Neural crest cell (in vitro differentiated cells): ENCODE measurements at regions not wholly inside any gene's neighbourhood (a gene's known extent, or its start where the extent isn't known, plus 50 kb on each side); places are given as distances from the start of the nearest gene placed in this dataset.

Experiments used
- DNase-seq: peaks from one replicate; pipeline ENCODE4 v3.0.0; 2021; ENCODE audit warnings: low read depth, mixed read lengths, low spot score
- H3K27ac Mint-ChIP-seq: one replicate; pipeline ENCODE4 v1.8.0; 2021; ENCODE audit warnings: mild to moderate bottlenecking, mixed read lengths; ENCODE audit not compliant: unreplicated experiment
- H3K27me3 Mint-ChIP-seq: 2 replicates; pipeline ENCODE4 v1.8.0; 2021; ENCODE audit warnings: low read depth, mild to moderate bottlenecking, mixed read lengths
- H3K36me3 Mint-ChIP-seq: 2 replicates; pipeline ENCODE4 v1.8.0; 2021; ENCODE audit warnings: low read depth, mild to moderate bottlenecking, mixed read lengths
- H3K4me1 Mint-ChIP-seq: 2 replicates; pipeline ENCODE4 v1.8.0; 2021; ENCODE audit warnings: mixed read lengths
- H3K4me3 Mint-ChIP-seq: one replicate; pipeline ENCODE4 v1.8.0; 2021; ENCODE audit warnings: mild to moderate bottlenecking, mixed read lengths
- H3K9me3 Mint-ChIP-seq: 2 replicates; pipeline ENCODE4 v1.8.0; 2021; ENCODE audit warnings: mixed read lengths
- TF ChIP-seq, protein P1 (sequence below): fragments of 200-600 bp; sonication (generic); conservative IDR thresholded peaks from 2 replicates; pipeline ENCODE4 v1.5.0; 2021; ENCODE audit warnings: antibody characterized with exemption, mild to moderate bottlenecking

DNA sequence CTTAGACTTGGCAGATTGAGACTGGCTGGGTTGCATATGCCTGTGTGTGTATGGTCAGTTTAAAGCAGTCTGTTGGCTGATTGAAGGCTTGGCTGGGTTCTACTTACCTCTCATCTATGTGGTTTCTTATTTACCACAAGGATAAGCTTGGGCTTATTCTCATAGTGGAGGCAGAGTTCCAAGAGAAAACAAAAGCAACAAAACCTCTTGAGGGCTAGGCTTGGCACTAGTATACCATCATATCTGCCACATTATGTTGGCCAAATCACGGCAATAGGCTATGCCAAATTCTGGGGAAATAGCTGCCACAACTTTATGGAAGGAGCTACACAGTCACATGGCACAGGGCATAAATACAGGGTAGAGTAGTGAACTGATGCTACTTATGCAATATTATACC is 714.1 kb downstream of the CBLN4 start:
- DNase-seq = no peak
- Mint-ChIP-seq H3K27ac (no peak overlapping the region), H3K9me3 (no peaks in the 10 kb centered on the region), H3K36me3 (no peaks in the 10 kb centered on the region), H3K4me1 (no peaks in the 10 kb centered on the region), H3K4me3 (no peak overlapping the region), H3K27me3 (peaks cover 13% of the 10 kb centered on the region)
- TF ChIP-seq, protein P1, sequence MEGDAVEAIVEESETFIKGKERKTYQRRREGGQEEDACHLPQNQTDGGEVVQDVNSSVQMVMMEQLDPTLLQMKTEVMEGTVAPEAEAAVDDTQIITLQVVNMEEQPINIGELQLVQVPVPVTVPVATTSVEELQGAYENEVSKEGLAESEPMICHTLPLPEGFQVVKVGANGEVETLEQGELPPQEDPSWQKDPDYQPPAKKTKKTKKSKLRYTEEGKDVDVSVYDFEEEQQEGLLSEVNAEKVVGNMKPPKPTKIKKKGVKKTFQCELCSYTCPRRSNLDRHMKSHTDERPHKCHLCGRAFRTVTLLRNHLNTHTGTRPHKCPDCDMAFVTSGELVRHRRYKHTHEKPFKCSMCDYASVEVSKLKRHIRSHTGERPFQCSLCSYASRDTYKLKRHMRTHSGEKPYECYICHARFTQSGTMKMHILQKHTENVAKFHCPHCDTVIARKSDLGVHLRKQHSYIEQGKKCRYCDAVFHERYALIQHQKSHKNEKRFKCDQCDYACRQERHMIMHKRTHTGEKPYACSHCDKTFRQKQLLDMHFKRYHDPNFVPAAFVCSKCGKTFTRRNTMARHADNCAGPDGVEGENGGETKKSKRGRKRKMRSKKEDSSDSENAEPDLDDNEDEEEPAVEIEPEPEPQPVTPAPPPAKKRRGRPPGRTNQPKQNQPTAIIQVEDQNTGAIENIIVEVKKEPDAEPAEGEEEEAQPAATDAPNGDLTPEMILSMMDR = no peak

DNA sequence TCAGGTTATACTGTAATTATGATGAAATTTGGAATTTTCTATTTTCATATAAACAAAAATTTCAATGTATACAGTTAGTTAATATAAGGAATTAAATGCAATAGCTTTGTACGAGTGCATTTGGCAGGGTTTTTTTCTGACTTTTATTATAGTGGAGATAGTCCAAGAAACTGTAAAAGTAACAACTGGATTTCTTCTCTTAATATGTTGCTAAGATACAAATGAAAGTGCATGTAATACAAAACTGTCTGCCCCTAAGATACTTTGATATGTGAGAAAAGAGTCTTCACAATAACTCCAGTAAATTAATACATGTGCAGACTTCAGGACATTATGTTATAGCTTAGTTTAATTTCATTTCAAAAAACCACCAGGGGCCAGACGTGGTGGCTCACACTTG is 721.4 kb downstream of the CBLN4 start:
- Mint-ChIP-seq H3K36me3 (peaks cover 2% of the 10 kb centered on the region), H3K4me1 (peaks cover 5% of the 10 kb centered on the region), H3K27me3 (peaks cover 19% of the 10 kb centered on the region), H3K4me3 (no peak overlapping the region), H3K9me3 (peaks cover 5% of the 10 kb centered on the region), H3K27ac (no peak overlapping the region)
- DNase-seq = no peak
- TF ChIP-seq, protein P1 = no peak

DNA sequence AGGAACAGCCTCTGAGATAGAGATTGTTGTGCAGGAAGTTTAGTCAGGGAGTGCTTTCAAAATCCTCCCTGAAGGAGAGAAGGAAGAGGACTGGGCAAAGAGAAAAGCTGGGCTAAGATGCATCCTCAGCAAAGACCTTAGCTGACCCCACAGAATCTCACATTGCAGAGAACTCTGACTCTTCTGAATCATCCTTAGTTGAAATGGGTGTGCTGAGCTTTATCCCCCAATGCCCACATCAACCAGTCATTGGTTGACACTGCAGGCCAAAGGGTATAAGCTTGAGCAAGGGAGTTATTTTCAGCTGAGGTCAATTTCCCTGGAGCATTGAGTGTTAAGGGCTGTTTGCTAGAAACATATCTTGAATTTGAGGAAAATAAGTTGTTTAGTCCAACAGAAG is 732.2 kb downstream of the CBLN4 start:
- H3K27me3 Mint-ChIP-seq = peaks cover 11% of the 10 kb centered on the region
- no peak for DNase-seq
- TF ChIP-seq, protein P1 = no peak
- no peak overlapping the region for H3K4me3 Mint-ChIP-seq
- no peaks in the 10 kb centered on the region for H3K4me1 Mint-ChIP-seq
- H3K36me3 Mint-ChIP-seq = no peaks in the 10 kb centered on the region
- no peak overlapping the region for H3K27ac Mint-ChIP-seq
- peaks cover 8% of the 10 kb centered on the region for H3K9me3 Mint-ChIP-seq

DNA sequence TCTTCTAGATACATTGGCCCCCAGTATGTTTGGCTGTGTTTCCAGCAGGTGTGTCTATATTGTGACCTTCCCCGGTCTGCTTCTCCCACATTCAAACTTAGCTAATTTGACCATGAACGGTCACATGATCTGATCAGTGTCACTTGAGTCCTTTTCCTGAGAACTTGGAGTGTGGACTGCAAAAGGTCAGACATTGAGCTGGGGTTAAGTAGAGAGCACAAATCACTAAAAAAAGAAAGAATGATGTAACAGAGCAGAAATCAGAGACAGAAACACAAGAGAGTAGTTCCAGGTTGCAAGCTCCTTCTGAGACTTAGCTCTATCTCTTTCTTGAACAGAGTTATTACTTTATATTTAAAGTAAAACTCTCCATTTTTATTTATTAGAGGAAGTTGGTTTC is 733.9 kb downstream of the CBLN4 start:
- Mint-ChIP-seq H3K4me3 (no peak overlapping the region), H3K27ac (no peak overlapping the region)
- TF ChIP-seq, protein P1 = no peak

DNA sequence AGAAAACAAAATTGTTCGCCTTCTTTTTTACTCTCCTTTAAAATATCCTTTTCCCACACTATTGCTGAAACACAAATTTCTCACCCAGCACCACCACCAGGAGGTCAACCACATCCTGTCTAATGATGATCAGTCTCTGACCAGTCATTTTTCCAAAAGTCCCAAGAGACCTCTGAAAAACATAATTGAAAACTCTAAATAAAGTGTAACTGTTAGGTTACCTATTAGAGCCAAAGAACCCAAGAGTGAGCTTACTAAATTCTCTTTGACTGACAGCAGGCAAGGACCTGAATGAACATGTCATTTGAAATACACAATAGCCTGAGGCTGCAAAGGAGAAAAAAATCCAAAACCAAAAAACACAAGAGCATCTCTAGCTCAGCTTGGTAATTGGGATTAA is 735.4 kb downstream of the CBLN4 start:
- H3K27me3 Mint-ChIP-seq = peaks cover 5% of the 10 kb centered on the region
- H3K9me3 Mint-ChIP-seq = peaks cover 8% of the 10 kb centered on the region
- H3K27ac Mint-ChIP-seq = no peak overlapping the region
- no peaks in the 10 kb centered on the region for H3K36me3 Mint-ChIP-seq
- TF ChIP-seq, protein P1 = no peak
- no peaks in the 10 kb centered on the region for H3K4me1 Mint-ChIP-seq
- DNase-seq = no peak
- H3K4me3 Mint-ChIP-seq = no peak overlapping the region

More for the DNA sequence above, 733.9 kb downstream of the CBLN4 start:
- H3K27me3 Mint-ChIP-seq = peaks cover 5% of the 10 kb centered on the region
- DNase-seq = no peak
- no peaks in the 10 kb centered on the region for H3K36me3 Mint-ChIP-seq
- H3K9me3 Mint-ChIP-seq = peaks cover 8% of the 10 kb centered on the region
- no peaks in the 10 kb centered on the region for H3K4me1 Mint-ChIP-seq

GRCh38 chr20:55266361-55266760 is 739.0 kb downstream of the CBLN4 start:
- TF ChIP-seq, protein P1 = no peak
- H3K9me3 Mint-ChIP-seq = peaks cover 2% of the 10 kb centered on the region
- no peak overlapping the region for H3K4me3 Mint-ChIP-seq
- no peaks in the 10 kb centered on the region for H3K4me1 Mint-ChIP-seq
- peaks cover 9% of the 10 kb centered on the region for H3K27me3 Mint-ChIP-seq
- H3K36me3 Mint-ChIP-seq = no peaks in the 10 kb centered on the region
- no peak overlapping the region for H3K27ac Mint-ChIP-seq
- DNase-seq = no peak
